ENCODE measurements at regions not wholly inside any gene's neighbourhood (a gene's known extent, or its start where the extent isn't known, plus 50 kb on each side); places are given as distances from the start of the nearest gene placed in this dataset.

- DNase-seq (ENCODE audit: low spot score) = peak; percentile 36
- Histone ChIP-seq H2AFZ (no peak overlapping the region), H4K20me1 (ENCODE audit: insufficient read depth, poor library complexity, severe bottlenecking) (no peaks in the 10 kb centered on the region), H3K4me3 (no peak overlapping the region), H3K27me3 (no peaks in the 10 kb centered on the region), H3K4me1 (ENCODE audit: insufficient read depth) (peaks cover 40% of the 10 kb centered on the region), H3K36me3 (replicated peaks; ENCODE audit: insufficient read depth, low read depth) (no peaks in the 10 kb centered on the region), H3K79me2 (no peaks in the 10 kb centered on the region), H3K9me2 (replicated peaks; ENCODE audit: insufficient read depth) (no peaks in the 10 kb centered on the region), H3K9me3 (ENCODE audit: low read depth) (no peaks in the 10 kb centered on the region), H3K4me2 (peak overlapping the region; percentile 58), H3K27ac (peak overlapping the region; percentile 82)
- WGBS (ENCODE audit: low lambda C conversion rate, missing lambda C conversion rate) = 44% methylated on average over 5 of the region's 5 CpGs
- TF ChIP-seq EZH2phosphoT487 (IDR thresholded peaks at IDR 0.05; ENCODE audit: low read depth, severe bottlenecking, unreplicated experiment) (no peak), EZH2 (IDR thresholded peaks at IDR 0.05; ENCODE audit: borderline replicate concordance) (no peak), CTCF (IDR thresholded peaks at IDR 0.05; ENCODE audit: poor library complexity) (no peak)
Measured at GRCh38 chr1:116855191-116855619, 54.5 kb upstream of the PTGFRN start.

- H3K4me2 ChIP-seq = peak overlapping the region; percentile 58
- H3K4me1 ChIP-seq (ENCODE audit: insufficient read depth) = peaks cover 40% of the 10 kb centered on the region
- H3K9me2 ChIP-seq (replicated peaks; ENCODE audit: insufficient read depth) = no peaks in the 10 kb centered on the region
- H3K36me3 ChIP-seq (replicated peaks; ENCODE audit: insufficient read depth, low read depth) = no peaks in the 10 kb centered on the region
- H3K9me3 ChIP-seq (ENCODE audit: low read depth) = no peaks in the 10 kb centered on the region
- no peaks in the 10 kb centered on the region for H3K79me2 ChIP-seq
- WGBS (ENCODE audit: low lambda C conversion rate, missing lambda C conversion rate) = 62% methylated on average over 3 of the region's 3 CpGs
- no peak overlapping the region for H3K4me3 ChIP-seq
- TF ChIP-seq CTCF (IDR thresholded peaks at IDR 0.05; ENCODE audit: poor library complexity) (no peak), EZH2 (IDR thresholded peaks at IDR 0.05; ENCODE audit: borderline replicate concordance) (no peak), EZH2phosphoT487 (IDR thresholded peaks at IDR 0.05; ENCODE audit: low read depth, severe bottlenecking, unreplicated experiment) (no peak)
- H3K27ac ChIP-seq = peak overlapping the region; percentile 82
- no peak overlapping the region for H2AFZ ChIP-seq
- no peak for DNase-seq (ENCODE audit: low spot score)
- H3K27me3 ChIP-seq = no peaks in the 10 kb centered on the region
- H4K20me1 ChIP-seq (ENCODE audit: insufficient read depth, poor library complexity, severe bottlenecking) = no peaks in the 10 kb centered on the region
Measured at GRCh38 chr1:116855773-116856201, 53.9 kb upstream of the PTGFRN start.

- Histone ChIP-seq H3K36me3 (replicated peaks; ENCODE audit: insufficient read depth, low read depth) (no peaks in the 10 kb centered on the region), H3K9me3 (ENCODE audit: low read depth) (no peaks in the 10 kb centered on the region), H3K27me3 (no peaks in the 10 kb centered on the region), H3K27ac (peak overlapping the region; percentile 82), H2AFZ (no peak overlapping the region), H3K9me2 (replicated peaks; ENCODE audit: insufficient read depth) (no peaks in the 10 kb centered on the region), H3K4me2 (peak overlapping the region; percentile 58), H3K4me1 (ENCODE audit: insufficient read depth) (peaks cover 40% of the 10 kb centered on the region), H3K4me3 (no peak overlapping the region), H4K20me1 (ENCODE audit: insufficient read depth, poor library complexity, severe bottlenecking) (no peaks in the 10 kb centered on the region), H3K79me2 (no peaks in the 10 kb centered on the region)
- DNase-seq (ENCODE audit: low spot score) = no peak
- 74% methylated on average over 3 of the region's 3 CpGs for WGBS (ENCODE audit: low lambda C conversion rate, missing lambda C conversion rate)
- TF ChIP-seq CTCF (IDR thresholded peaks at IDR 0.05; ENCODE audit: poor library complexity) = no peak
- no peak for TF ChIP-seq EZH2phosphoT487 (IDR thresholded peaks at IDR 0.05; ENCODE audit: low read depth, severe bottlenecking, unreplicated experiment)
- TF ChIP-seq EZH2 (IDR thresholded peaks at IDR 0.05; ENCODE audit: borderline replicate concordance) = no peak
Measured at GRCh38 chr1:116856312-116856711, 53.4 kb upstream of the PTGFRN start.

GRCh38 chr1:116857092-116857491 lies 52.6 kb upstream of the PTGFRN start:
- H3K79me2 ChIP-seq = no peaks in the 10 kb centered on the region
- H3K4me2 ChIP-seq = no peak overlapping the region
- WGBS (ENCODE audit: low lambda C conversion rate, missing lambda C conversion rate) = 83% methylated on average over 3 of the region's 3 CpGs
- H3K9me2 ChIP-seq (replicated peaks; ENCODE audit: insufficient read depth) = no peaks in the 10 kb centered on the region
- no peak overlapping the region for H3K4me3 ChIP-seq
- no peak overlapping the region for H2AFZ ChIP-seq
- H3K36me3 ChIP-seq (replicated peaks; ENCODE audit: insufficient read depth, low read depth) = no peaks in the 10 kb centered on the region
- peaks cover 40% of the 10 kb centered on the region for H3K4me1 ChIP-seq (ENCODE audit: insufficient read depth)
- H3K9me3 ChIP-seq (ENCODE audit: low read depth) = no peaks in the 10 kb centered on the region
- DNase-seq (ENCODE audit: low spot score) = no peak
- no peaks in the 10 kb centered on the region for H4K20me1 ChIP-seq (ENCODE audit: insufficient read depth, poor library complexity, severe bottlenecking)
- no peak overlapping the region for H3K27ac ChIP-seq
- H3K27me3 ChIP-seq = no peaks in the 10 kb centered on the region
- TF ChIP-seq CTCF (IDR thresholded peaks at IDR 0.05; ENCODE audit: poor library complexity) (no peak), EZH2 (IDR thresholded peaks at IDR 0.05; ENCODE audit: borderline replicate concordance) (no peak), EZH2phosphoT487 (IDR thresholded peaks at IDR 0.05; ENCODE audit: low read depth, severe bottlenecking, unreplicated experiment) (no peak)
